Activated T-helper 2 cell treated with anti-CD3 and anti-CD28 coated beads, Interferon-gamma antibody, Interleukin-2, Interleukin-4, amounts not matched to agents 10 μg/mL and 5 μg/mL and 100 μg/mL, durations not matched to agents 14 hours and 24 hours and 36 hours (primary cell): ENCODE measurements at regions not wholly inside any gene's neighbourhood (a gene's known extent, or its start where the extent isn't known, plus 50 kb on each side); places are given as distances from the start of the nearest gene placed in this dataset.

ENCODE experiments used
- DNase-seq: peaks from one replicate; pipeline ENCODE4 v3.0.0; 2021; ENCODE audit warnings: low spot score
- H3K27ac Mint-ChIP-seq: one replicate; pipeline ENCODE4 v1.8.0; 2021; ENCODE audit warnings: mixed read lengths
- H3K27me3 Mint-ChIP-seq: one replicate; pipeline ENCODE4 v1.8.0; 2021; ENCODE audit warnings: low read depth, mixed read lengths
- H3K36me3 Mint-ChIP-seq: one replicate; pipeline ENCODE4 v1.8.0; 2021; ENCODE audit warnings: low read depth, mixed read lengths
- H3K4me1 Mint-ChIP-seq: one replicate; pipeline ENCODE4 v1.8.0; 2021; ENCODE audit warnings: low read depth, mixed read lengths
- H3K4me3 Mint-ChIP-seq: one replicate; pipeline ENCODE4 v1.8.0; 2021; ENCODE audit warnings: low read depth, mild to moderate bottlenecking, moderate library complexity, mixed read lengths
- H3K9me3 Mint-ChIP-seq: one replicate; pipeline ENCODE4 v1.8.0; 2021; ENCODE audit warnings: mixed read lengths
- intact Hi-C: fragments of 100-400 bp; cut with micrococcal nuclease; formaldehyde crosslinking; loops from one replicate; pipeline ENCODE4 v1.15.1; 2023

- H3K4me1 Mint-ChIP-seq = no peaks in the 10 kb centered on the region
- no peaks in the 10 kb centered on the region for H3K27me3 Mint-ChIP-seq
- intact Hi-C loops = loop anchor here (5.0 kb wide), 1 partner anchor 389 kb away; no protein-coding TSS in a partner anchor
- no peaks in the 10 kb centered on the region for H3K36me3 Mint-ChIP-seq
- H3K4me3 Mint-ChIP-seq = no peak overlapping the region
- DNase-seq = no peak
- H3K9me3 Mint-ChIP-seq = no peaks in the 10 kb centered on the region
- no peak overlapping the region for H3K27ac Mint-ChIP-seq
Observed at GRCh38 chr7:12456506-12456905, 52.8 kb upstream of the VWDE start.

GRCh38 chr7:12458520-12459131 is 55.0 kb upstream of the VWDE start:
- H3K4me1 Mint-ChIP-seq = no peaks in the 10 kb centered on the region
- no peak overlapping the region for H3K4me3 Mint-ChIP-seq
- no peaks in the 10 kb centered on the region for H3K36me3 Mint-ChIP-seq
- H3K27ac Mint-ChIP-seq = no peak overlapping the region
- peaks cover 3% of the 10 kb centered on the region for H3K27me3 Mint-ChIP-seq
- H3K9me3 Mint-ChIP-seq = no peaks in the 10 kb centered on the region
- DNase-seq = no peak
- intact Hi-C loops = loop anchor here (1.0 to 5.0 kb wide), 2 partner anchors 32 to 391 kb away; no protein-coding TSS in a partner anchor

- intact Hi-C loops = no loop called here
- no peak overlapping the region for H3K4me3 Mint-ChIP-seq
Observed at GRCh38 chr7:12467837-12468236, 64.2 kb upstream of the VWDE start.

GRCh38 chr7:12469568-12469967 is 65.9 kb upstream of the VWDE start:
- intact Hi-C loops = no loop called here
- no peak for DNase-seq
- H3K4me1 Mint-ChIP-seq = no peaks in the 10 kb centered on the region
- no peak overlapping the region for H3K27ac Mint-ChIP-seq
- no peak overlapping the region for H3K4me3 Mint-ChIP-seq
- no peaks in the 10 kb centered on the region for H3K27me3 Mint-ChIP-seq
- H3K36me3 Mint-ChIP-seq = no peaks in the 10 kb centered on the region
- H3K9me3 Mint-ChIP-seq = no peaks in the 10 kb centered on the region

More at GRCh38 chr7:12467837-12468236, 64.2 kb upstream of the VWDE start:
- Mint-ChIP-seq H3K27ac (no peak overlapping the region), H3K27me3 (no peaks in the 10 kb centered on the region), H3K36me3 (no peaks in the 10 kb centered on the region), H3K4me1 (no peaks in the 10 kb centered on the region), H3K9me3 (no peaks in the 10 kb centered on the region)
- DNase-seq = no peak

GRCh38 chr7:12470930-12471329 is 67.3 kb upstream of the VWDE start:
- Mint-ChIP-seq H3K27ac (no peak overlapping the region), H3K9me3 (no peaks in the 10 kb centered on the region), H3K4me3 (no peak overlapping the region), H3K27me3 (no peaks in the 10 kb centered on the region), H3K36me3 (no peaks in the 10 kb centered on the region), H3K4me1 (no peaks in the 10 kb centered on the region)
- DNase-seq = no peak
- intact Hi-C loops = no loop called here

- intact Hi-C loops = no loop called here
- H3K27me3 Mint-ChIP-seq = no peaks in the 10 kb centered on the region
Observed at GRCh38 chr7:12474035-12474434, 70.4 kb upstream of the VWDE start.

GRCh38 chr7:12475362-12476063 is 71.8 kb upstream of the VWDE start:
- Mint-ChIP-seq H3K36me3 (no peaks in the 10 kb centered on the region), H3K27me3 (no peaks in the 10 kb centered on the region), H3K4me3 (no peak overlapping the region), H3K27ac (no peak overlapping the region), H3K4me1 (peaks cover 3% of the 10 kb centered on the region), H3K9me3 (no peaks in the 10 kb centered on the region)
- DNase-seq = no peak
- intact Hi-C loops = no loop called here

More at GRCh38 chr7:12474035-12474434, 70.4 kb upstream of the VWDE start:
- Mint-ChIP-seq H3K4me1 (peaks cover 3% of the 10 kb centered on the region), H3K36me3 (no peaks in the 10 kb centered on the region), H3K27ac (no peak overlapping the region), H3K9me3 (no peaks in the 10 kb centered on the region), H3K4me3 (no peak overlapping the region)
- DNase-seq = no peak

- no peak for DNase-seq
- no peak overlapping the region for H3K4me3 Mint-ChIP-seq
- intact Hi-C loops = no loop called here
- H3K9me3 Mint-ChIP-seq = no peaks in the 10 kb centered on the region
- H3K27me3 Mint-ChIP-seq = no peaks in the 10 kb centered on the region
- H3K36me3 Mint-ChIP-seq = no peaks in the 10 kb centered on the region
- H3K4me1 Mint-ChIP-seq = peaks cover 14% of the 10 kb centered on the region
- no peak overlapping the region for H3K27ac Mint-ChIP-seq
Observed at GRCh38 chr7:12477620-12478019, 74.0 kb upstream of the VWDE start.

GRCh38 chr7:12481722-12482121 is 78.1 kb upstream of the VWDE start:
- Mint-ChIP-seq H3K4me3 (no peak overlapping the region), H3K4me1 (peaks cover 14% of the 10 kb centered on the region), H3K9me3 (no peaks in the 10 kb centered on the region), H3K36me3 (no peaks in the 10 kb centered on the region), H3K27me3 (no peaks in the 10 kb centered on the region), H3K27ac (no peak overlapping the region)
- no peak for DNase-seq
- intact Hi-C loops = no loop called here

- H3K36me3 Mint-ChIP-seq = no peaks in the 10 kb centered on the region
- H3K4me1 Mint-ChIP-seq = peaks cover 11% of the 10 kb centered on the region
- H3K27me3 Mint-ChIP-seq = peaks cover 5% of the 10 kb centered on the region
- intact Hi-C loops = no loop called here
- no peaks in the 10 kb centered on the region for H3K9me3 Mint-ChIP-seq
- DNase-seq = no peak
- H3K27ac Mint-ChIP-seq = no peak overlapping the region
- no peak overlapping the region for H3K4me3 Mint-ChIP-seq
Observed at GRCh38 chr7:12485845-12486244, 82.2 kb upstream of the VWDE start.

- no peak overlapping the region for H3K4me3 Mint-ChIP-seq
- DNase-seq = no peak
- intact Hi-C loops = no loop called here
- no peaks in the 10 kb centered on the region for H3K36me3 Mint-ChIP-seq
- H3K4me1 Mint-ChIP-seq = no peaks in the 10 kb centered on the region
- H3K27me3 Mint-ChIP-seq = peaks cover 5% of the 10 kb centered on the region
- H3K27ac Mint-ChIP-seq = no peak overlapping the region
- no peaks in the 10 kb centered on the region for H3K9me3 Mint-ChIP-seq
Observed at GRCh38 chr7:12488341-12488740, 82.2 kb upstream of the SCIN start.

- H3K27ac Mint-ChIP-seq = no peak overlapping the region
- DNase-seq = no peak
- intact Hi-C loops = loop anchor here (1.0 to 10.0 kb wide), 4 partner anchors 32 to 425 kb away; no protein-coding TSS in a partner anchor
- no peaks in the 10 kb centered on the region for H3K36me3 Mint-ChIP-seq
- H3K4me3 Mint-ChIP-seq = no peak overlapping the region
- no peaks in the 10 kb centered on the region for H3K9me3 Mint-ChIP-seq
- H3K27me3 Mint-ChIP-seq = peaks cover 5% of the 10 kb centered on the region
- H3K4me1 Mint-ChIP-seq = no peaks in the 10 kb centered on the region
Observed at GRCh38 chr7:12490107-12490688, 80.3 kb upstream of the SCIN start.

GRCh38 chr7:12490940-12491339 is 79.6 kb upstream of the SCIN start:
- intact Hi-C loops = loop anchor here (1.0 to 10.0 kb wide), 4 partner anchors 33 to 426 kb away; no protein-coding TSS in a partner anchor
- peaks cover 5% of the 10 kb centered on the region for H3K27me3 Mint-ChIP-seq
- H3K36me3 Mint-ChIP-seq = no peaks in the 10 kb centered on the region
- H3K4me1 Mint-ChIP-seq = no peaks in the 10 kb centered on the region
- H3K9me3 Mint-ChIP-seq = no peaks in the 10 kb centered on the region
- H3K4me3 Mint-ChIP-seq = no peak overlapping the region
- no peak for DNase-seq
- H3K27ac Mint-ChIP-seq = no peak overlapping the region
